ENCODE measurements at regions not wholly inside any gene's neighbourhood (a gene's known extent, or its start where the extent isn't known, plus 50 kb on each side); places are given as distances from the start of the nearest gene placed in this dataset.
A peak's percentile ranks its signal among the peaks of the same experiment; 100 is the strongest.

DNA sequence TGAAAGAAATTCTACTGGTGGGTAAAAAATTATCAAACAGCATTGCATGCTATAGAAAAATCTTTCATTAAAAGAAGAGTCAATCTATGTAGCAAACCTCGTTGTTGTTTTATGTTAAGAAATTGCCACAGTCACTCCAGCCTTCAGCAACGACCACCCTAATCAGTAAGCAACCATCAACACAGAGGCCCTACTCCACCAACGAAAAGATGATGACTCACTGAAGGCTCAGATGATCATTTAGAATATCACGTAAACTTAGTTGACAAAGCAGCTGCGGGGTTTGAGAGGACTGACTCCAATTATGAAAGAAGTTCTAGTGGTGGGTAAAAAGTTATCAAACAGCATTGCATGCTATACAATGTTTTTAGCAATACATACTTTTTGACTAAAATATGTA, 242.6 kb downstream of the DRD1 start:
- H3K27me3 ChIP-seq (ENCODE audit: control insufficient read depth, insufficient read depth, low read length), result no peaks in the 10 kb centered on the region; the same call in 1 of the 2 replicates
- H2AK5ac ChIP-seq (ENCODE audit: low read depth, low read length), result no peak overlapping the region
- CTCF ChIA-PET, result no interaction called here
- H2BK15ac ChIP-seq (ENCODE audit: low read depth, low read length), result no peak overlapping the region
- no peak overlapping the region for H2BK5ac ChIP-seq (ENCODE audit: low read depth, low read length, poor library complexity, severe bottlenecking)
- no peak overlapping the region for H3K23ac ChIP-seq (ENCODE audit: low read depth, low read length)
- H2BK120ac ChIP-seq (ENCODE audit: low read depth, low read length), result no peak overlapping the region
- in situ Hi-C loops (cut with MboI; ENCODE audit: low sequenced_read_pairs) (no loop called here), dilution Hi-C loops (cut with HindIII; ENCODE audit: low sequenced_read_pairs, unreplicated experiment) (no loop called here), intact Hi-C loops (cut with micrococcal nuclease) (no loop called here)
- H3K4me3 ChIP-seq (ENCODE audit: insufficient read depth, low read depth, low read length), result no peak overlapping the region
- H2AFZ ChIP-seq (replicated peaks; ENCODE audit: low read length, poor library complexity), result no peak overlapping the region
- H4K20me1 ChIP-seq (ENCODE audit: insufficient read depth, low read length), result no peaks in the 10 kb centered on the region
- no peak overlapping the region for H3K27ac ChIP-seq (ENCODE audit: insufficient read depth, low read length)
- H3K9ac ChIP-seq (ENCODE audit: low read depth, low read length), result no peak overlapping the region
- H4K91ac ChIP-seq (ENCODE audit: insufficient read depth, low read depth, low read length), result no peak overlapping the region
- POLR2A ChIA-PET (ENCODE audit: unreplicated experiment), result no interaction called here
- no peak overlapping the region for H3K18ac ChIP-seq (ENCODE audit: low read depth, low read length)
- no peak overlapping the region for H3K14ac ChIP-seq (replicated peaks; ENCODE audit: low read depth, low read length)
- peak; percentile 30; the same call in 1 of the 2 replicates for TF ChIP-seq FOS (IDR thresholded peaks at IDR 0.05; ENCODE audit: low read depth, low read length)
- no peak for TF ChIP-seq BHLHE40 (IDR thresholded peaks at IDR 0.05; ENCODE audit: low read depth, low read length)
- TF ChIP-seq, protein P1, sequence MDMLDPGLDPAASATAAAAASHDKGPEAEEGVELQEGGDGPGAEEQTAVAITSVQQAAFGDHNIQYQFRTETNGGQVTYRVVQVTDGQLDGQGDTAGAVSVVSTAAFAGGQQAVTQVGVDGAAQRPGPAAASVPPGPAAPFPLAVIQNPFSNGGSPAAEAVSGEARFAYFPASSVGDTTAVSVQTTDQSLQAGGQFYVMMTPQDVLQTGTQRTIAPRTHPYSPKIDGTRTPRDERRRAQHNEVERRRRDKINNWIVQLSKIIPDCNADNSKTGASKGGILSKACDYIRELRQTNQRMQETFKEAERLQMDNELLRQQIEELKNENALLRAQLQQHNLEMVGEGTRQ (IDR thresholded peaks at IDR 0.05; ENCODE audit: low read depth, low read length), result no peak
- TF ChIP-seq MAZ (IDR thresholded peaks at IDR 0.05; ENCODE audit: borderline replicate concordance, low read depth, low read length), result no peak
- TF ChIP-seq MAFK (IDR thresholded peaks at IDR 0.05; ENCODE audit: low read depth, low read length), result no peak
- H2BK20ac ChIP-seq (ENCODE audit: low read depth, low read length), result no peak overlapping the region
- H3K9me3 ChIP-seq (ENCODE audit: control insufficient read depth, insufficient read depth, low read length), result peaks cover 2% of the 10 kb centered on the region; the same call in 1 of the 2 replicates
- H3K4ac ChIP-seq (ENCODE audit: low read depth, low read length), result no peak overlapping the region
- H3K56ac ChIP-seq (ENCODE audit: extremely low read depth, insufficient read depth, low read length), result no peak overlapping the region
- no peak overlapping the region for H4K8ac ChIP-seq (ENCODE audit: low read depth in 2 of 2, low read length in 2 of 2)
- peaks cover 6% of the 10 kb centered on the region for H3K4me1 ChIP-seq (ENCODE audit: control insufficient read depth, insufficient read depth, low read length)
- no CpG with 5 or more reads among the region's 5 CpGs for WGBS, 2 experiments (ENCODE audit: extremely low coverage in 2 of 2, insufficient read length in 1 of 2)
- H3K79me1 ChIP-seq (ENCODE audit: low read depth in 1 of 2, low read length in 2 of 2), result no peaks in the 10 kb centered on the region
- no peaks in the 10 kb centered on the region for H3K36me3 ChIP-seq (ENCODE audit: control insufficient read depth, insufficient read depth, low read length)
- BruUV-seq (replicated peaks), result no TSS peak
- no peak overlapping the region for H3K4me2 ChIP-seq (ENCODE audit: low read depth, low read length)
- no peak overlapping the region for H2AK9ac ChIP-seq (replicated peaks; ENCODE audit: low read depth, low read length, poor library complexity)
- no peak overlapping the region for H4K5ac ChIP-seq (ENCODE audit: low read depth, low read length)
- 0 out of 2 replicates have a peak, but pooled peaks cover 3% of the 10 kb centered on the region for H3K9me1 ChIP-seq (ENCODE audit: insufficient read depth, low read length)
- peak; percentile 61 for DNase-seq
- ATAC-seq (ENCODE audit: low read depth), result peak; percentile 51
